Nephron (organoid): ENCODE measurements at regions not wholly inside any gene's neighbourhood (a gene's known extent, or its start where the extent isn't known, plus 50 kb on each side); places are given as distances from the start of the nearest gene placed in this dataset.

ENCODE experiments used
- H3K27ac Mint-ChIP-seq, 3 experiments: 2 replicates each; pipeline ENCODE4 v1.8.0; 2020; ENCODE audit warnings: mixed read lengths in 3 of 3, mild to moderate bottlenecking in 2 of 3, moderate library complexity in 1 of 3
- H3K27me3 Mint-ChIP-seq: 2 replicates; pipeline ENCODE4 v1.8.0; 2021; ENCODE audit warnings: low read depth, mild to moderate bottlenecking, moderate library complexity, mixed read lengths
- H3K36me3 Mint-ChIP-seq: 2 replicates; pipeline ENCODE4 v1.8.0; 2020; ENCODE audit warnings: low read depth, mixed read lengths
- H3K4me1 Mint-ChIP-seq: 2 replicates; pipeline ENCODE4 v1.8.0; 2020; ENCODE audit warnings: mixed read lengths
- H3K4me3 Mint-ChIP-seq, 3 experiments: 2 replicates each; pipeline ENCODE4 v1.8.0; 2020; ENCODE audit warnings: mild to moderate bottlenecking in 3 of 3, mixed read lengths in 3 of 3, moderate library complexity in 2 of 3
- H3K9me3 Mint-ChIP-seq: 2 replicates; pipeline ENCODE4 v1.8.0; 2020; ENCODE audit warnings: mixed read lengths
- TF ChIP-seq, protein P1 (sequence below), 3 experiments: fragments of 200-600 bp; sonication (generic); IDR thresholded peaks; one replicate each; pipeline ENCODE4 v1.5.0; 2021; ENCODE audit warnings: antibody characterized with exemption in 3 of 3; ENCODE audit not compliant: unreplicated experiment in 3 of 3

DNA sequence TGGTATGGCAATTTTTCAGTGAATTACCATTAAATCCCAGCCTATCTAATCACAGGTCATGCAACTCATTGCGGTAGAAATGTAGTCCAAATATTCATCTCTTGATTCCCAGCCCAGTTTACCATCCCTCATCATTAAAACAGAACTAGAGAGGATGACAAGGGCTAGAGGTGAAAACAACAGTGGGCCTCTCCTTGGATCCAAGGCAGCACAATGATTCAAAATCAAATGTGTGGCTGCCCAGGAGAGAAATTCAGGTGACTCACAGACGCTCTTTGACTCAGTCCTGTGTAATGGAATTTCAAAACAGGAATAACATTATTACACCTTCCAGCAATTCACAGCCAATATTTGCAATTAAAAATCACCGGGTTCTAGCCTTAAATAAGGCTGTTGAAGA lies 246.5 kb downstream of the TBL1XR1 start:
- Mint-ChIP-seq H3K36me3 (no peaks in the 10 kb centered on the region), H3K27ac (no peak overlapping the region), H3K4me1 (peaks cover 37% of the 10 kb centered on the region), H3K27me3 (peaks cover 4% of the 10 kb centered on the region), H3K4me3 (no peak overlapping the region), H3K9me3 (no peaks in the 10 kb centered on the region)
- TF ChIP-seq, protein P1, sequence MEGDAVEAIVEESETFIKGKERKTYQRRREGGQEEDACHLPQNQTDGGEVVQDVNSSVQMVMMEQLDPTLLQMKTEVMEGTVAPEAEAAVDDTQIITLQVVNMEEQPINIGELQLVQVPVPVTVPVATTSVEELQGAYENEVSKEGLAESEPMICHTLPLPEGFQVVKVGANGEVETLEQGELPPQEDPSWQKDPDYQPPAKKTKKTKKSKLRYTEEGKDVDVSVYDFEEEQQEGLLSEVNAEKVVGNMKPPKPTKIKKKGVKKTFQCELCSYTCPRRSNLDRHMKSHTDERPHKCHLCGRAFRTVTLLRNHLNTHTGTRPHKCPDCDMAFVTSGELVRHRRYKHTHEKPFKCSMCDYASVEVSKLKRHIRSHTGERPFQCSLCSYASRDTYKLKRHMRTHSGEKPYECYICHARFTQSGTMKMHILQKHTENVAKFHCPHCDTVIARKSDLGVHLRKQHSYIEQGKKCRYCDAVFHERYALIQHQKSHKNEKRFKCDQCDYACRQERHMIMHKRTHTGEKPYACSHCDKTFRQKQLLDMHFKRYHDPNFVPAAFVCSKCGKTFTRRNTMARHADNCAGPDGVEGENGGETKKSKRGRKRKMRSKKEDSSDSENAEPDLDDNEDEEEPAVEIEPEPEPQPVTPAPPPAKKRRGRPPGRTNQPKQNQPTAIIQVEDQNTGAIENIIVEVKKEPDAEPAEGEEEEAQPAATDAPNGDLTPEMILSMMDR (IDR thresholded peaks at IDR 0.05; ENCODE audit: unreplicated experiment in 3 of 3) = no peak

DNA sequence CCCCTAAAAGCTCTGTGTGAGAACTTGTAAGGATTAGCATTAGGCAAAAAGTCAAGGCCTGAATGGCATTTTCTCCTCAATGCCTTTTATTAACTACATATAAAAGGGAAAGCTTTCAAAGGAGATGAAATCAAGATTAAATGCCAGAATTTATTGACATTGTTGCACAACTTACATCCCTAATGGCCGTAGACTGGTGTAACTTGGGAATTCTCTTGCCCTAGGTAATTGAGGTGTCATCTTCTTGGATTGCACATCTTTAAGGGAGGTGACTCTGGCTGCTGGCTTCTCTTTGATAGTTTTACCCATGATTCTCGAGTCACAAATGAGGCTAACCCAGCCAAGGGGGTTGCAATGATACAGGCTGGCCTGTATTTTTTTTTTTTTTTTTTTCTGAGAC lies 249.1 kb downstream of the TBL1XR1 start:
- H3K4me1 Mint-ChIP-seq = peaks cover 23% of the 10 kb centered on the region
- H3K4me3 Mint-ChIP-seq = no peak overlapping the region
- no peak overlapping the region for H3K27ac Mint-ChIP-seq
- no peaks in the 10 kb centered on the region for H3K9me3 Mint-ChIP-seq
- TF ChIP-seq, protein P1 (IDR thresholded peaks at IDR 0.05; ENCODE audit: unreplicated experiment in 3 of 3) = no peak
- no peaks in the 10 kb centered on the region for H3K36me3 Mint-ChIP-seq
- H3K27me3 Mint-ChIP-seq = peaks cover 9% of the 10 kb centered on the region

DNA sequence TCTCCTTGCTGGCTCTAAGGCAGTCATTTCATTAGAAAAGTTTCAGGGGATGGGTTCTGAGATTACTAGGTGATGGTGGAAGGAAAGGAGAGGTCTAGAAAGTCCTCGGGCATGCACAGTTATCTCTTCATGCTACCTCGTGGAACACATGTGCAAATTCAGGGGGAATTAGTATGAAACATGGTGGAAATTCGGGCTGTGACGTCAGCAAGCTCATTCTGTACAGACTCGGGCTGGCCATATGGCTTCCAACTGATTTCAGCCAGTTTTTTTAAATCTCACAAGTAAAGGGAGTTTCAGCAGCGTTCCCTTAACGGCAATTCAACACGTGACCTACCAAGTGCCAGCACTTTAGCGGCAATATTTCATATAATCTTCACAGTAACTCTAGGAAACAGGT lies 251.1 kb downstream of the TBL1XR1 start:
- no peaks in the 10 kb centered on the region for H3K9me3 Mint-ChIP-seq
- no peaks in the 10 kb centered on the region for H3K36me3 Mint-ChIP-seq
- no peak overlapping the region for H3K27ac Mint-ChIP-seq
- TF ChIP-seq, protein P1 (IDR thresholded peaks at IDR 0.05; ENCODE audit: unreplicated experiment in 3 of 3) = no peak
- peaks cover 17% of the 10 kb centered on the region for H3K4me1 Mint-ChIP-seq
- no peak overlapping the region for H3K4me3 Mint-ChIP-seq
- H3K27me3 Mint-ChIP-seq = peaks cover 9% of the 10 kb centered on the region

DNA sequence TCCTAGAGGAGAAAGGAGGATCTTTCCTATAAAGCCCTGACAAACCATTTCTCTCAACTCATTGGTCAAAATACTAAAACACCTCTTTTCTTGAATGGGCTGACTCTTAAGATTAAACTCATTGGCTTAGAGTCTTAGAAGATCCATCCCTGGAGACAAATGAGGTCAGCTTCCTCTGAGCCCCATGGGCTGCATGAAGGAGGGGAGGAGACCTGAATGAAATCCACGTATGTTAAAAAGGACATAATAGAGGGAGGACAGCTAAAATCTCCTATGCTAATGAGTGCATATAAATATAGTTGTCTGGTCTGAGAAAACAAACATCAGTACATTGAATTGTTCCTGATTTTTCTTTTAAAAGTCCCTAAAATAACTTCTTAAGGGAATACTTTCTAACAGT lies 255.0 kb downstream of the TBL1XR1 start:
- Mint-ChIP-seq H3K9me3 (no peaks in the 10 kb centered on the region), H3K4me3 (no peak overlapping the region), H3K36me3 (no peaks in the 10 kb centered on the region), H3K27ac (peak overlapping the region in 2 of 3 experiments; percentile 9 to 26), H3K27me3 (peaks cover 9% of the 10 kb centered on the region), H3K4me1 (peaks cover 16% of the 10 kb centered on the region)
- TF ChIP-seq, protein P1 (IDR thresholded peaks at IDR 0.05; ENCODE audit: unreplicated experiment in 3 of 3) = no peak

DNA sequence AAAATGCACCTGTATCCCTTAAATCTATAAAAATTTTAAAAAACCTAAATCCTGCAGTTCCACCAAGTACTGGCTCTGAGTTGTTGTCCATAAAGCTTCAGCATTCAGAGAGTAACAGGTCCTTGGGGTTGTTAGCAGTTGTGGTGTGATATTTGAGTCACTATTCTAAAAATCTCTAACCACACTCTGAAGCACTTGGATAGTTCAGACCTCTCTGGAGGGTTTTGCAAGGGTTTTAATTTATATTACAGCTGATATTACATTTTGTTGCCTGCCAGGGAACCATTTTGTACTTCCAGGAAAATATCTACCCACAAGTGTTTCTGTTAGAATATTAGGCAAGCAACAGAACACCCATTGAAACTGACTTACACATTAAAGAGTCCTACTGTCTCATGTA lies 255.6 kb downstream of the TBL1XR1 start:
- peaks cover 16% of the 10 kb centered on the region for H3K4me1 Mint-ChIP-seq
- peaks cover 6% of the 10 kb centered on the region for H3K27me3 Mint-ChIP-seq
- no peaks in the 10 kb centered on the region for H3K36me3 Mint-ChIP-seq
- no peaks in the 10 kb centered on the region for H3K9me3 Mint-ChIP-seq
- no peak overlapping the region for H3K4me3 Mint-ChIP-seq
- TF ChIP-seq, protein P1 (IDR thresholded peaks at IDR 0.05; ENCODE audit: unreplicated experiment in 3 of 3) = no peak
- peak overlapping the region in 2 of 3 experiments; percentile 9 to 26 for H3K27ac Mint-ChIP-seq

DNA sequence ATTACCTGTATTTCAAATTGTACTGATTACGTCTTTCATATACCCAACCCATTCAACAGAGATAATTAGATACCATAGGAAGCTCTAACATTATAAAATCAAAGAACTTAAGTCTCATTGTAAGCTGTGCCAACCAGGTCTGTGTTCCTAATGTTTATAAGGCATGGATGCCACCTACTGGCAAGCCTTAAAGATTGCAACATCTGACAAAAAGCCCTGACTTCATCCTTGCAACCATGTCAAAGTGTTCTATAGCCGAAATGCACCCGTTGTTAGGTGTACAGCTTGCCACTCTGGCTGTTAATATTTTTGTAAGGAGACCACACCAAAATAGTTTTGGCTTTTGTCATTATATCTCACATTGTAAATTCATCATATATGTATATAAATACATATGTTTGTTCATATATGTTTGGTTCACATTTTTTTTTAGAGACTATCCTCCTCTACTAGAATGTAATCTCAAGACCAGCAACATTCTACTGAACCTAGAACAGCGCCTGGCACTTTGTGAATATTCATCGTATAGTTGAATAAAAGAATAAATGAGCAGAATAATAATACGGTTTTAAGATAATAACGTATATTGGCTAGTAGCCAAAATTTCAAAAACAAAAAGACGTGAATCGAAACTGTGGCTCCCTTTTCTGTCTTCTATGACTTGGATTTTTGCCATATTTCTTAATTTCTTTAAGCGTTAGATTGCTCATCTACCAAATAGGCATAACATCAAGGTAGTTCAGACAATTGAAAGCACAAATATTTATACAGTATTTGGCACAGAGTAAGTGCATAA lies 258.1 kb downstream of the TBL1XR1 start:
- Mint-ChIP-seq H3K36me3 (no peaks in the 10 kb centered on the region), H3K4me1 (peaks cover 27% of the 10 kb centered on the region), H3K27ac (no peak overlapping the region), H3K9me3 (peaks cover 5% of the 10 kb centered on the region), H3K4me3 (no peak overlapping the region), H3K27me3 (peaks cover 1% of the 10 kb centered on the region)
- TF ChIP-seq, protein P1 (IDR thresholded peaks at IDR 0.05; ENCODE audit: unreplicated experiment in 3 of 3) = peak; percentile 77 to 88 (median 85)
